Activated CD4-positive, alpha-beta T cell treated with anti-CD3 and anti-CD28 coated beads, Interleukin-2, amount 10 ng/mL, durations not matched to agents 24 days and 14 days (primary cell): ENCODE measurements at regions not wholly inside any gene's neighbourhood (a gene's known extent, or its start where the extent isn't known, plus 50 kb on each side); places are given as distances from the start of the nearest gene placed in this dataset.
A peak's percentile ranks its signal among the peaks of the same experiment; 100 is the strongest.

ENCODE experiments used
- DNase-seq: peaks from one replicate; pipeline ENCODE4 v3.0.0; 2022
- H3K27ac Mint-ChIP-seq: one replicate; pipeline ENCODE4 v1.8.0; 2022; ENCODE audit warnings: mild to moderate bottlenecking, mixed read lengths
- H3K27me3 Mint-ChIP-seq: one replicate; pipeline ENCODE4 v1.8.0; 2022; ENCODE audit warnings: mixed read lengths
- H3K36me3 Mint-ChIP-seq: one replicate; pipeline ENCODE4 v1.8.0; 2022; ENCODE audit warnings: low read depth, mild to moderate bottlenecking, mixed read lengths
- H3K4me1 Mint-ChIP-seq: one replicate; pipeline ENCODE4 v1.8.0; 2021; ENCODE audit warnings: mixed read lengths
- H3K4me3 Mint-ChIP-seq: one replicate; pipeline ENCODE4 v1.8.0; 2022; ENCODE audit warnings: mild to moderate bottlenecking, moderate library complexity, mixed read lengths
- H3K9me3 Mint-ChIP-seq: one replicate; pipeline ENCODE4 v1.8.0; 2021; ENCODE audit warnings: mixed read lengths
- intact Hi-C: fragments of 100-400 bp; cut with micrococcal nuclease; formaldehyde crosslinking; loops from one replicate; pipeline ENCODE4 v1.15.1; 2023

DNA sequence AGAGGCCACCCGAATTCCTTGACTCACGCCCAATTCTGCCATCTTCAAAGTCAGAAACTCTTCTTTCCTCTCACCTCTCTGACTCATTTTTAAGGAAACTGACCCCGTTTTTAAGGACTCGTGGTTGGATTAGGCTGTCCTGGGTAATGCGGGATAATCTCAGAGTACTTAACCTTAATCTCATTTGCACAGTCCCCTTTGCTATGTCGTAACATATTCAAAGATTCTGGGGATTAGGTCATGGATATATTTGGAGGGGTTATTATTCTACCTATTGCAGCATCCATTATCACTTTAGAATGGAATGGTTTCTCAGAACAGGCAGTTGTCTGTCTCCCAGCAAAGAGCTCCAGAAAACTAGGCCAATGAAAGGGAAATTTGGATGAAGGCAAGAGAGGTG is 80.8 kb upstream of the IL12B start:
- Mint-ChIP-seq H3K4me1 (peaks cover 56% of the 10 kb centered on the region), H3K27ac (no peak overlapping the region), H3K4me3 (peak overlapping the region; percentile 9), H3K27me3 (peaks cover 22% of the 10 kb centered on the region), H3K9me3 (peaks cover 22% of the 10 kb centered on the region), H3K36me3 (peaks cover 11% of the 10 kb centered on the region)
- intact Hi-C loops = loop anchor here (5.0 to 10.0 kb wide), 4 partner anchors 149 to 704 kb away; partner anchors contain the start of genes PWWP2A and UBLCP1
- no peak for DNase-seq

DNA sequence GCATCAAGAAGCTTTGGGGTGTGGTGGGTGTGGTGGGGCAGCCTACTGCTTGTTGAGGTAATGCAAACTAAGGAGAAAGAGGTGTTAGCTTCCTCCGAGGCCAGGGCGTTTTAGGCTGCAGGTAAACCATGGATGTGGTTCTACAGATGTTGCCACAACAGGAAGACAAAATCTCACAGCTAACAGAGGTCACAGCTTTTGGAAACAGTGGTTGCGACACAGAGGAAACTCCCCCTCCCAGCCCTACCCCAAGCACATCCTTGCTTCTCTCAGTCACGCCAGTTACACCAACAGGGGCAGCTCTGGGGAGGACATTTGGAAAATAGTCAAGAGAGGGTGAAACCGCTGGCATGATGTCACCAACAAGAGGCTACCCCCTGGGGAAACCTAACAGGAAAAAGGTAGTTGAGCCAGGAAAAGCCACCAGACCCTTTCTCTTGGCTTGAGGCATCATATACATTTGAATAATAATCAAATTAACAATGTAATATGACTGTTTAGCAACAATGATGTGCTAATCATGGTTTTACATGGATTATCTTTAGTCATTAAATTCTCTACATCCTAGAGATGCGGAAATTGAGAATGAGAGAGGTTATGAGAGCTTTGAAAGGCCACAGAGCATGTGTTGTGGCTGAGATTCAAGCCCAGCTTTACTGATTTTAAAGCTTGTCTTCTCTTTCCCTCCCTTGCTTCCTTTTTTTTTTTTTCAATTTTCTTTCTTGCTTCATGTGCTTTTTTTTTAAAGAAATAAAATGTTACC is 82.2 kb upstream of the IL12B start:
- peaks cover 11% of the 10 kb centered on the region for H3K36me3 Mint-ChIP-seq
- peaks cover 12% of the 10 kb centered on the region for H3K27me3 Mint-ChIP-seq
- peaks cover 58% of the 10 kb centered on the region for H3K4me1 Mint-ChIP-seq
- intact Hi-C loops = loop anchor here (1.0 to 10.0 kb wide), 7 partner anchors 14 to 702 kb away; partner anchors contain the start of genes PWWP2A and UBLCP1
- peak; percentile 94 for DNase-seq
- H3K9me3 Mint-ChIP-seq = peaks cover 13% of the 10 kb centered on the region
- peak overlapping the region; percentile 46 for H3K4me3 Mint-ChIP-seq
- H3K27ac Mint-ChIP-seq = peak overlapping the region; percentile 82

DNA sequence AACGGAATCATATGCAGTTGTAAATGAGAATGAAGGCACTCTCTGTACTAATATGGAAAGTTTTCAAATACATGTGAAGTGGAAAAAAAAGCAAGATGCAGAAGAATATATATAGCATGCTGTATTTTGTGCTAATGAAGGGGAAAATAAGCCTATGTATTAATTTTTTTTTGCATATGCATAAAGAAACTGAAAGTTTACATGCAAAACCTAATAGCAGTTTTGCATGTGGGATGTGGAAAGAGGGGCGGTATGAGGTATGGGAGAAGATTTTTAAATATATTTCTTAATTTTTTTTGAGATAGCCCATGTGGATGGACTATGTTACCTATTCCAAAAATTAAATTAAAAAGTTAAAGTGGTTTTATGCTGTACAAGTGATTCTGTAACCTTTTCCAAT is 83.7 kb upstream of the IL12B start:
- H3K27me3 Mint-ChIP-seq = peaks cover 8% of the 10 kb centered on the region
- no peak for DNase-seq
- peaks cover 10% of the 10 kb centered on the region for H3K36me3 Mint-ChIP-seq
- no peak overlapping the region for H3K27ac Mint-ChIP-seq
- peaks cover 8% of the 10 kb centered on the region for H3K9me3 Mint-ChIP-seq
- intact Hi-C loops = loop anchor here (5.0 to 10.0 kb wide), 4 partner anchors 152 to 701 kb away; partner anchors contain the start of genes PWWP2A and UBLCP1
- H3K4me3 Mint-ChIP-seq = no peak overlapping the region
- H3K4me1 Mint-ChIP-seq = peaks cover 58% of the 10 kb centered on the region

GRCh38 chr5:159415301-159415937 is 85.1 kb upstream of the IL12B start:
- Mint-ChIP-seq H3K27ac (no peak overlapping the region), H3K27me3 (peaks cover 9% of the 10 kb centered on the region), H3K4me3 (no peak overlapping the region), H3K36me3 (peaks cover 5% of the 10 kb centered on the region), H3K4me1 (peaks cover 44% of the 10 kb centered on the region), H3K9me3 (peaks cover 8% of the 10 kb centered on the region)
- intact Hi-C loops = loop anchor here (10.0 kb wide), 1 partner anchor 699 kb away; the partner anchor contains the start of gene PWWP2A
- no peak for DNase-seq

- Mint-ChIP-seq H3K27me3 (peaks cover 11% of the 10 kb centered on the region), H3K4me3 (no peak overlapping the region), H3K9me3 (peaks cover 8% of the 10 kb centered on the region), H3K36me3 (peaks cover 2% of the 10 kb centered on the region), H3K4me1 (peaks cover 34% of the 10 kb centered on the region), H3K27ac (no peak overlapping the region)
- intact Hi-C loops = loop anchor here (10.0 kb wide), 1 partner anchor 698 kb away; the partner anchor contains the start of gene PWWP2A
- no peak for DNase-seq
Measured at GRCh38 chr5:159416438-159416837, 86.2 kb upstream of the IL12B start.

DNA sequence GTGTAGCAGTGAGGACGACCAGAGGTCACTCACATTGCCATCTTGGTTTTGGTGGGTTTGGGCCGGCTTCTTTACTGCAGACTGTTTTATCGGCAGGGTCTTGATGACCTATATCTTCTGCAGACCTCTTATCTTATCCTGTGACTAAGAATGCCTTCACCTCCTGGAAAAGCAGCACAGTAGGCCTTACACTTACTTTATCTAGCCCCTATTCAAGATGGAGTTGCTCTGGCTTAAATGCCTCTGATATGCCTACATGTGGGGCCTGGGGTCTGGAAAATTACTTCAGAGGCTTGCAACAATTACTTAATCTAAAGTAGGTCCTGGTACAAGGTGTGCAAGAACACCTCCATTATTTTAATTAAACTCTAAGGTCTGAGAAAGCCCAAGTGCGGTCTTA is 86.9 kb upstream of the IL12B start:
- no peak overlapping the region for H3K27ac Mint-ChIP-seq
- no peak for DNase-seq
- H3K9me3 Mint-ChIP-seq = peaks cover 8% of the 10 kb centered on the region
- peaks cover 27% of the 10 kb centered on the region for H3K4me1 Mint-ChIP-seq
- H3K4me3 Mint-ChIP-seq = no peak overlapping the region
- peaks cover 11% of the 10 kb centered on the region for H3K27me3 Mint-ChIP-seq
- intact Hi-C loops = loop anchor here (10.0 kb wide), 1 partner anchor 698 kb away; the partner anchor contains the start of gene PWWP2A
- H3K36me3 Mint-ChIP-seq = peaks cover 2% of the 10 kb centered on the region

- Mint-ChIP-seq H3K27me3 (peaks cover 19% of the 10 kb centered on the region), H3K4me3 (no peak overlapping the region), H3K4me1 (peaks cover 12% of the 10 kb centered on the region), H3K9me3 (peaks cover 8% of the 10 kb centered on the region), H3K27ac (no peak overlapping the region), H3K36me3 (peaks cover 2% of the 10 kb centered on the region)
- DNase-seq = no peak
- intact Hi-C loops = loop anchor here (10.0 kb wide), 1 partner anchor 695 kb away; the partner anchor contains the start of gene PWWP2A
Measured at GRCh38 chr5:159419576-159419975, 89.3 kb upstream of the IL12B start.

DNA sequence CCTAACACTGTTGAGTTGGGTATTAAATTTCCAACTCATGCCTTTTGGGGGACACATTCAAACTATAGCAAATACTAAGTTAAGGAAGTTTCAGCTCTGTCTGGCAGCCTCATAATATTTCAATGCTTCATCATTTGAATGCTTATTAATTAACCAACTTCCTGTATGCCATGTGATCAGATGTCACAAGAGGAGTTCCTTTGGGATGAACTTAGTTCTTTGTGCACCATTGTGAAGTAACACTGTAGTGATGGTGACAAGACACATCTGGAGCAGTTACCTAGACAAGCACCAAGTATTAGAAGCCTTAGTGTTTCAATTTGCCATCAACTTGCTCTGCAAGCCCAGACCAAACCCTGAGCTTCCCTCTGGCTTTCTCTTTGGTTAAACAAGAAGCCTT is 90.7 kb upstream of the IL12B start:
- H3K4me3 Mint-ChIP-seq = no peak overlapping the region
- intact Hi-C loops = no loop called here
- no peak overlapping the region for H3K27ac Mint-ChIP-seq
- peaks cover 15% of the 10 kb centered on the region for H3K4me1 Mint-ChIP-seq
- peaks cover 2% of the 10 kb centered on the region for H3K36me3 Mint-ChIP-seq
- H3K9me3 Mint-ChIP-seq = peaks cover 8% of the 10 kb centered on the region
- H3K27me3 Mint-ChIP-seq = peaks cover 18% of the 10 kb centered on the region
- DNase-seq = no peak

DNA sequence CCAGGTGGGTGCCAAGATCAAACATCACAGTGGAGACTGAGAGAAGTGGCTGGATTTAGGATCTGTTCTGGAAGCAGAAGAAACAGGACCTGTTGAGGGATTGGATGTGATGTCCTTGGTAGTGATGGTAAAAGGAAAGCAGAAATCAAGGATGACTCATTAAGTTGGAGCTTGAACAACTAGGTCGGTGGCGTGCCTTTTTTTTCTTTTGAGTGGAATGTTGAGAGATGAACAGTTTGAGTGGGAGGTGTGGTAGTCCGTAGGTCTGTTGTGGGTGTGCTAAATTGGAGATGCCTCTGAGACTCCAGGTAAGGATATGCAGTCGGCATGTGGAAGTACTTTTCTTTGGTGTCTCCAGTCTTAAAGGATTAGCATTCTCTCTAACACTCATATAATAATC is 92.1 kb upstream of the IL12B start:
- H3K36me3 Mint-ChIP-seq = peaks cover 2% of the 10 kb centered on the region
- H3K4me3 Mint-ChIP-seq = no peak overlapping the region
- H3K9me3 Mint-ChIP-seq = peaks cover 12% of the 10 kb centered on the region
- H3K4me1 Mint-ChIP-seq = peaks cover 24% of the 10 kb centered on the region
- H3K27ac Mint-ChIP-seq = no peak overlapping the region
- intact Hi-C loops = no loop called here
- peaks cover 18% of the 10 kb centered on the region for H3K27me3 Mint-ChIP-seq
- no peak for DNase-seq

DNA sequence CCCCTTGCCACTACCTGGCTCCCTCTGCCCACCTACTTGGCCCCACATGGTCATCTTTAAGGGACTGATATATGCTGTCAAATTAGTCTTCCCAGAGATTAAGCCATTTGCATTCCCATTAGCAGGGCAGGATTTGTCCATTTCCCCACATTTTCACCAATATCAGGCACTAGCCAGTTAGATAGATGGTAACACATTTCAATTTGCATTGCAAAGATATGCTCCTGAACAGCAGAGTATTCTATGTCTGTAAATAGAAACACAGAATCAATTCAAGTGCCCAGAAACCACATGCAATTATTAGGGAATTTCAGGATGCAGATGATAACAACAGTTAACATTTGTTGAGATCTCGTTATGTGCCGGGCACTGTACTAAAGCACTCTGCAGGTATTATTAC is 92.6 kb upstream of the IL12B start:
- Mint-ChIP-seq H3K36me3 (peaks cover 2% of the 10 kb centered on the region), H3K27ac (no peak overlapping the region), H3K4me1 (peaks cover 29% of the 10 kb centered on the region), H3K4me3 (no peak overlapping the region), H3K27me3 (peaks cover 18% of the 10 kb centered on the region), H3K9me3 (peaks cover 12% of the 10 kb centered on the region)
- intact Hi-C loops = no loop called here
- DNase-seq = no peak

DNA sequence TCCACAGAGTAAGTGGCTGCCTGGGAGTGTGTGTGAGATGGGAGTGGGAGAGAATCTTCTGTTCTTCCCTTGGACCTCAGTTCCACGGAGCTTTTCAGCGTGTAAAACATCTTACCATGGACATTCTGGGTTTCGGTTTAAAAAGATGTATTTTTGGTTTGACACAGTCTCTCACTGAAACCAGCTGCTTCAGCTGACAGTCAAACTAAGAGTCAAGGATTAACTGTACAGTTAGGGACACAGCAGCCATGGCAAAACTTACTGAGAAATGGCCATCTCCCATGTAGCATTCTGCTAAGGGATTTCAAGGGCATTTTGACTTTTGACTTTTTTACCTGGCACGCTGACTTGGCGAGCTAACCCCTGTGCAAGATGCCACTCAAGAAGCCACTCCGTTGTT is 93.8 kb upstream of the IL12B start:
- Mint-ChIP-seq H3K27me3 (peaks cover 22% of the 10 kb centered on the region), H3K4me1 (peaks cover 31% of the 10 kb centered on the region), H3K9me3 (peaks cover 12% of the 10 kb centered on the region), H3K4me3 (no peak overlapping the region), H3K36me3 (peaks cover 1% of the 10 kb centered on the region), H3K27ac (no peak overlapping the region)
- no peak for DNase-seq
- intact Hi-C loops = no loop called here

GRCh38 chr5:159426694-159427093 is 96.4 kb upstream of the IL12B start:
- H3K4me1 Mint-ChIP-seq = peaks cover 39% of the 10 kb centered on the region
- H3K4me3 Mint-ChIP-seq = no peak overlapping the region
- peaks cover 3% of the 10 kb centered on the region for H3K36me3 Mint-ChIP-seq
- no peak overlapping the region for H3K27ac Mint-ChIP-seq
- no peak for DNase-seq
- peaks cover 14% of the 10 kb centered on the region for H3K9me3 Mint-ChIP-seq
- intact Hi-C loops = loop anchor here (1.0 to 5.0 kb wide), 3 partner anchors 14 to 89 kb away; no protein-coding TSS in a partner anchor
- H3K27me3 Mint-ChIP-seq = peaks cover 22% of the 10 kb centered on the region

- Mint-ChIP-seq H3K4me1 (peaks cover 40% of the 10 kb centered on the region), H3K36me3 (peaks cover 3% of the 10 kb centered on the region), H3K27ac (peak overlapping the region; percentile 8)
Measured at GRCh38 chr5:159427180-159428012, 97.1 kb upstream of the IL12B start.

More at GRCh38 chr5:159427180-159428012, 97.1 kb upstream of the IL12B start:
- Mint-ChIP-seq H3K27me3 (peaks cover 23% of the 10 kb centered on the region), H3K4me3 (peak overlapping the region; percentile 9), H3K9me3 (peaks cover 14% of the 10 kb centered on the region)
- DNase-seq = peak; percentile 59
- intact Hi-C loops = loop anchor here (1.0 to 5.0 kb wide), 3 partner anchors 15 to 90 kb away; no protein-coding TSS in a partner anchor
